OCI-LY7 (cell line): ENCODE measurements at regions not wholly inside any gene's neighbourhood (a gene's known extent, or its start where the extent isn't known, plus 50 kb on each side); places are given as distances from the start of the nearest gene placed in this dataset.

Source experiments
- BruUV-seq: library from RNA; stranded (reverse); fragments of 400-500 nt; replicated peaks from 2 replicates; lab custom pipeline; 2021; lab: Mats Ljungman, UMichigan
- CTCF ChIA-PET: fragments of 300-600 bp; sonication (Branson Sonifier 250); formaldehyde crosslinking; loops from one replicate; lab custom pipeline; 2022; ENCODE audit warnings: antibody characterized with exemption; ENCODE audit not compliant: unreplicated experiment; lab: Charles Lee
- POLR2A ChIA-PET: fragments of 300-600 bp; sonication (Branson Sonifier 250); formaldehyde crosslinking; loops from one replicate; lab custom pipeline; 2022; ENCODE audit warnings: antibody characterized with exemption; lab: Charles Lee
- DNase-seq: peaks from one replicate; pipeline ENCODE4 v3.0.0-alpha.2; 2015; ENCODE audit warnings: low spot score
- H2AFZ ChIP-seq: fragments of 200-600 bp; sonication (generic), shearing (Covaris generic); 2 replicates; pipeline ENCODE4 v1.6.1; 2014; ENCODE audit warnings: mild to moderate bottlenecking, antibody characterized with exemption, low read length, moderate library complexity
- H3K27ac ChIP-seq: fragments of 200-600 bp; sonication (generic); 2 replicates; pipeline ENCODE4 v1.5.1; 2014; ENCODE audit warnings: mixed run types, low read depth, mild to moderate bottlenecking, moderate library complexity, low read length, inconsistent platforms; ENCODE audit not compliant: poor library complexity, severe bottlenecking
- H3K36me3 ChIP-seq: fragments of 200-600 bp; sonication (generic); 2 replicates; pipeline ENCODE4 v1.6.1; 2014; ENCODE audit warnings: mild to moderate bottlenecking, antibody characterized with exemption, low read length, moderate library complexity, mixed read lengths; ENCODE audit not compliant: insufficient read depth
- H3K4me1 ChIP-seq: fragments of 200-600 bp; sonication (generic); 2 replicates; pipeline ENCODE4 v1.5.1; 2014; ENCODE audit warnings: mild to moderate bottlenecking, low read length; ENCODE audit not compliant: insufficient read depth, poor library complexity, severe bottlenecking
- H3K4me2 ChIP-seq: fragments of 200-600 bp; sonication (generic); 2 replicates; pipeline ENCODE4 v1.6.1; 2014; ENCODE audit warnings: mild to moderate bottlenecking, low read length
- H3K4me3 ChIP-seq: fragments of 200-600 bp; sonication (generic); 2 replicates; pipeline ENCODE4 v1.5.1; 2014; ENCODE audit warnings: mild to moderate bottlenecking, low read depth, low read length; ENCODE audit not compliant: poor library complexity, severe bottlenecking
- H3K79me2 ChIP-seq: fragments of 200-600 bp; sonication (generic); 2 replicates; pipeline ENCODE4 v1.6.1; 2016; ENCODE audit warnings: low read depth, mild to moderate bottlenecking, low read length, moderate library complexity, mixed read lengths; ENCODE audit not compliant: insufficient read depth
- H3K9me2 ChIP-seq: fragments of 200-600 bp; sonication (generic); 2 replicates; pipeline ENCODE4 v1.6.1; 2016; ENCODE audit warnings: mild to moderate bottlenecking, low read length, mixed read lengths; ENCODE audit not compliant: insufficient read depth
- H3K9me3 ChIP-seq: fragments of 200-600 bp; sonication (generic); 2 replicates; pipeline ENCODE4 v1.6.1; 2014; ENCODE audit warnings: mild to moderate bottlenecking, mixed run types, low read length, mixed read lengths
- H4K20me1 ChIP-seq: fragments of 200-600 bp; sonication (generic); 2 replicates; pipeline ENCODE4 v1.6.1; 2014; ENCODE audit warnings: mild to moderate bottlenecking, antibody characterized with exemption, low read length, moderate library complexity, mixed read lengths; ENCODE audit not compliant: insufficient read depth
- EZH2phosphoT487 ChIP-seq: fragments of 200-600 bp; sonication (generic); IDR thresholded peaks from 2 replicates; pipeline ENCODE4 v1.6.1; 2018; ENCODE audit warnings: low read depth, borderline replicate concordance, mild to moderate bottlenecking, mixed run types, antibody characterized with exemption, low read length, moderate library complexity, mixed read lengths
- intact Hi-C: fragments of 100-400 bp; cut with micrococcal nuclease; formaldehyde crosslinking; loops from one replicate; pipeline ENCODE4 v1.10.0; 2022; ENCODE audit not compliant: unreplicated experiment
- TF ChIP-seq, protein P1 (sequence below): fragments of 200-600 bp; sonication (generic); conservative IDR thresholded peaks from 2 replicates; pipeline ENCODE4 v1.5.1; 2014; ENCODE audit warnings: mild to moderate bottlenecking, antibody characterized with exemption, low read length, moderate library complexity, mixed read lengths

DNA sequence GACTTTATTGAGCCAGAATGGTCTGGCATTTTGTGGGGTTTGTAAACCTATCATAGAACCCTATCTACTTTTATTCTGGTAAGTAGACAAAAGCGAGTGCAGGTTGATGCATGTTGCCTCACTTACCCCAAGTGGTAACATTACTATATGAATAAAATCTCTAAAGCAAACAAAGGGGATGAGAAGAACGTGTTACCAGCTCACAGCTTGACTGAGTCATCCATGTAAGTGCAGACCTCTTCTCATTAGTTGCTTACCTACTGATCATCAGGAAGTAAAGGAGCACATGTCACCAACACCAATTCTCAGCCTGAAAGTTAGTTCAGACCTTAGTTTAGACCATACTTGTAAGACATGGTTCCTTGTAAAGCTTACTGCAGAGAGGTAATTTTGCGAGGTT, 1328.3 kb downstream of the C4orf33 start:
- intact Hi-C loops, result no loop called here
- Histone ChIP-seq H3K27ac (no peak overlapping the region), H3K36me3 (no peaks in the 10 kb centered on the region), H2AFZ (no peak overlapping the region), H3K9me2 (no peaks in the 10 kb centered on the region; the same call in 1 of the 2 replicates), H3K4me1 (peaks cover 13% of the 10 kb centered on the region), H3K79me2 (no peaks in the 10 kb centered on the region), H3K4me2 (no peak overlapping the region), H3K4me3 (no peak overlapping the region), H4K20me1 (no peaks in the 10 kb centered on the region), H3K9me3 (0 out of 2 replicates have a peak, but pooled peaks cover 5% of the 10 kb centered on the region)
- BruUV-seq, result no TSS peak
- CTCF ChIA-PET, result no interaction called here
- POLR2A ChIA-PET, result interaction anchor here (0.7 to 1.4 kb wide), 5 partner anchors 10 to 104 kb away, joined by 3 to 4 read pairs (median 3); no protein-coding TSS in a partner anchor
- no peak for DNase-seq
- TF ChIP-seq, protein P1, sequence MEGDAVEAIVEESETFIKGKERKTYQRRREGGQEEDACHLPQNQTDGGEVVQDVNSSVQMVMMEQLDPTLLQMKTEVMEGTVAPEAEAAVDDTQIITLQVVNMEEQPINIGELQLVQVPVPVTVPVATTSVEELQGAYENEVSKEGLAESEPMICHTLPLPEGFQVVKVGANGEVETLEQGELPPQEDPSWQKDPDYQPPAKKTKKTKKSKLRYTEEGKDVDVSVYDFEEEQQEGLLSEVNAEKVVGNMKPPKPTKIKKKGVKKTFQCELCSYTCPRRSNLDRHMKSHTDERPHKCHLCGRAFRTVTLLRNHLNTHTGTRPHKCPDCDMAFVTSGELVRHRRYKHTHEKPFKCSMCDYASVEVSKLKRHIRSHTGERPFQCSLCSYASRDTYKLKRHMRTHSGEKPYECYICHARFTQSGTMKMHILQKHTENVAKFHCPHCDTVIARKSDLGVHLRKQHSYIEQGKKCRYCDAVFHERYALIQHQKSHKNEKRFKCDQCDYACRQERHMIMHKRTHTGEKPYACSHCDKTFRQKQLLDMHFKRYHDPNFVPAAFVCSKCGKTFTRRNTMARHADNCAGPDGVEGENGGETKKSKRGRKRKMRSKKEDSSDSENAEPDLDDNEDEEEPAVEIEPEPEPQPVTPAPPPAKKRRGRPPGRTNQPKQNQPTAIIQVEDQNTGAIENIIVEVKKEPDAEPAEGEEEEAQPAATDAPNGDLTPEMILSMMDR, result no peak
- no peak for TF ChIP-seq EZH2phosphoT487

DNA sequence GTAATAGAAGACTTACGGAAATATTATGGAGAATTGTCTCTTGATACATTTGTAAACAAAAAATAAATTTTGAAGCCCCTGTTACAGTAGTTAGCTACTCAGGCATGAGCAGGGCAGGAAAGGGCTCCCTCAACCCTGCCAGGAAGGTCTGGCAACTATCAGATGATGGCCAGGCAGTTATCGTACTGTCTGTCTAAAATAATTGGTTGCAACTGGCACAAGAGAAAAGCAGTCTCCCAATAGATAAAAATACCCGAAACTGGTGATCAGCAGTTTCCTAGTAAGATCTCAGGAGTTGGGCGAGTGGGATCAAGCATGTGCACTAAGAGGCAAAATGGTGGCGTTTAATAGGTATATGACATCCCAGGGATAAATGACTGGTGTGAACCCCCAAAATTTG, 1336.3 kb downstream of the C4orf33 start:
- TF ChIP-seq EZH2phosphoT487, result no peak
- TF ChIP-seq, protein P1, result no peak
- no TSS peak for BruUV-seq

DNA sequence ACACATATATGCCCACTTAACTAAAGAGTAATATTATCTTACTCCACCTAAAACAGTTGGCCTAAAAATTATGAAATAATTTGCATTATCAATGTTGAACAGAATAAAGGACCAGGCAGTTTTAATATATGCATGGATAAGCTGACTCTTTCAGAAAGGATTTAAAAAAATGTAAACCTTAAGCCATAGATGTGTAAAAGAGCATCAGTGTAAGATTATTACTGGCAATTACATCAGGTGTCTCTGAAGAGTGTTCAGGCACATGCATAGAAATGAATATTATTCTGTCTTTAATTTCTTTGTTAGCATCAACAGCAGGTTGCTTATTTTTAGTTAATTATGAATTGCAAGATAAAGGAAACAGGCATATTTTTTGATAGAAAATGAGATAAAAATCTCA, 1353.8 kb downstream of the C4orf33 start:
- BruUV-seq, result no TSS peak
- POLR2A ChIA-PET, result interaction anchor here (0.8 kb wide), 1 partner anchor 41 kb away, joined by 3 read pairs; no protein-coding TSS in a partner anchor

More for the DNA sequence above, 1336.3 kb downstream of the C4orf33 start:
- POLR2A ChIA-PET, result no interaction called here
- CTCF ChIA-PET, result no interaction called here
- Histone ChIP-seq H3K4me1 (no peaks in the 10 kb centered on the region), H3K27ac (no peak overlapping the region), H3K79me2 (no peaks in the 10 kb centered on the region), H4K20me1 (no peaks in the 10 kb centered on the region), H3K9me3 (no peaks in the 10 kb centered on the region), H2AFZ (no peak overlapping the region), H3K9me2 (no peaks in the 10 kb centered on the region), H3K4me2 (no peak overlapping the region), H3K4me3 (no peak overlapping the region), H3K36me3 (no peaks in the 10 kb centered on the region)
- no peak for DNase-seq
- intact Hi-C loops, result no loop called here

More for the DNA sequence above, 1353.8 kb downstream of the C4orf33 start:
- Histone ChIP-seq H2AFZ (no peak overlapping the region), H3K9me3 (0 out of 2 replicates have a peak, but pooled peaks cover 12% of the 10 kb centered on the region), H3K36me3 (no peaks in the 10 kb centered on the region), H3K4me2 (no peak overlapping the region), H4K20me1 (no peaks in the 10 kb centered on the region), H3K9me2 (no peaks in the 10 kb centered on the region), H3K4me1 (no peaks in the 10 kb centered on the region), H3K79me2 (no peaks in the 10 kb centered on the region), H3K27ac (no peak overlapping the region), H3K4me3 (no peak overlapping the region)
- intact Hi-C loops, result no loop called here
- TF ChIP-seq, protein P1, result no peak
- no peak for TF ChIP-seq EZH2phosphoT487
- CTCF ChIA-PET, result no interaction called here
- no peak for DNase-seq
